NCI-H187 treated with DMSO at 0.1 percent for 48 hours (cell line): ENCODE measurements at regions not wholly inside any gene's neighbourhood (a gene's known extent, or its start where the extent isn't known, plus 50 kb on each side); places are given as distances from the start of the nearest gene placed in this dataset.
A peak's percentile ranks its signal among the peaks of the same experiment; 100 is the strongest.
"Not testable (repeated sequence)": the region's sequence is repeated elsewhere in the genome, so short reads cannot be mapped to it uniquely, and the experiment has no call there.

ENCODE experiments used
- DNase-seq: peaks from one replicate; lab custom pipeline; 2025; lab: John Stamatoyannopoulos, UW

- no peak for DNase-seq
Measured at GRCh38 chr3:124137216-124137615, 145.3 kb upstream of the ROPN1 start.

GRCh38 chr3:124138148-124138547 is 146.2 kb upstream of the ROPN1 start:
- DNase-seq, result no peak

- no peak for DNase-seq
Measured at GRCh38 chr3:124140746-124141145, 148.8 kb upstream of the ROPN1 start.

GRCh38 chr3:124142389-124142970 is 150.6 kb upstream of the ROPN1 start:
- no peak for DNase-seq

- DNase-seq, result no peak
Measured at GRCh38 chr3:124143047-124143446, 151.1 kb upstream of the ROPN1 start.

GRCh38 chr3:124144035-124144814 is 152.3 kb upstream of the ROPN1 start:
- DNase-seq, result no peak

GRCh38 chr3:124147429-124147828 is 155.5 kb upstream of the ROPN1 start:
- no peak for DNase-seq

- DNase-seq, result no peak
Measured at GRCh38 chr3:124147946-124148345, 156.0 kb upstream of the ROPN1 start.

- no peak for DNase-seq
Measured at GRCh38 chr3:124149081-124149480, 157.2 kb upstream of the ROPN1 start.

- DNase-seq, result no peak
Measured at GRCh38 chr3:124149771-124150170, 157.8 kb upstream of the ROPN1 start.

- DNase-seq, result not testable (repeated sequence)
Measured at GRCh38 chr3:124152891-124153290, 161.0 kb upstream of the ROPN1 start.

- DNase-seq, result no peak
Measured at GRCh38 chr3:124156866-124157712, 165.2 kb upstream of the ROPN1 start.

- DNase-seq, result no peak
Measured at GRCh38 chr3:124157748-124158147, 165.8 kb upstream of the ROPN1 start.

- DNase-seq, result no peak
Measured at GRCh38 chr3:124158168-124158881, 166.4 kb upstream of the ROPN1 start.

- no peak for DNase-seq
Measured at GRCh38 chr3:124161448-124161847, 169.5 kb upstream of the ROPN1 start.

- DNase-seq, result no peak
Measured at GRCh38 chr3:124163689-124164088, 171.8 kb upstream of the ROPN1 start.

- DNase-seq, result no peak
Measured at GRCh38 chr3:124168271-124168670, 176.3 kb upstream of the ROPN1 start.

- no peak for DNase-seq
Measured at GRCh38 chr3:124172283-124172682, 180.4 kb upstream of the ROPN1 start.

GRCh38 chr3:124172816-124173215 is 180.9 kb upstream of the ROPN1 start:
- no peak for DNase-seq

- DNase-seq, result peak; percentile 83
Measured at GRCh38 chr3:124174476-124174875, 182.6 kb upstream of the ROPN1 start.

- peak; percentile 58 for DNase-seq
Measured at GRCh38 chr3:124174910-124175874, 183.3 kb upstream of the ROPN1 start.
